OCI-LY7 (cell line): ENCODE measurements at regions not wholly inside any gene's neighbourhood (a gene's known extent, or its start where the extent isn't known, plus 50 kb on each side); places are given as distances from the start of the nearest gene placed in this dataset.

ENCODE experiments used
- BruUV-seq: library from RNA; stranded (reverse); fragments of 400-500 nt; replicated peaks from 2 replicates; lab custom pipeline; 2021; lab: Mats Ljungman, UMichigan
- CTCF ChIA-PET: fragments of 300-600 bp; sonication (Branson Sonifier 250); formaldehyde crosslinking; loops from one replicate; lab custom pipeline; 2022; ENCODE audit warnings: antibody characterized with exemption; ENCODE audit not compliant: unreplicated experiment; lab: Charles Lee
- POLR2A ChIA-PET: fragments of 300-600 bp; sonication (Branson Sonifier 250); formaldehyde crosslinking; loops from one replicate; lab custom pipeline; 2022; ENCODE audit warnings: antibody characterized with exemption; lab: Charles Lee
- DNase-seq: peaks from one replicate; pipeline ENCODE4 v3.0.0-alpha.2; 2015; ENCODE audit warnings: low spot score
- H2AFZ ChIP-seq: fragments of 200-600 bp; sonication (generic), shearing (Covaris generic); 2 replicates; pipeline ENCODE4 v1.6.1; 2014; ENCODE audit warnings: mild to moderate bottlenecking, antibody characterized with exemption, low read length, moderate library complexity
- H3K27ac ChIP-seq: fragments of 200-600 bp; sonication (generic); 2 replicates; pipeline ENCODE4 v1.5.1; 2014; ENCODE audit warnings: mixed run types, low read depth, mild to moderate bottlenecking, moderate library complexity, low read length, inconsistent platforms; ENCODE audit not compliant: poor library complexity, severe bottlenecking
- H3K36me3 ChIP-seq: fragments of 200-600 bp; sonication (generic); 2 replicates; pipeline ENCODE4 v1.6.1; 2014; ENCODE audit warnings: mild to moderate bottlenecking, antibody characterized with exemption, low read length, moderate library complexity, mixed read lengths; ENCODE audit not compliant: insufficient read depth
- H3K4me1 ChIP-seq: fragments of 200-600 bp; sonication (generic); 2 replicates; pipeline ENCODE4 v1.5.1; 2014; ENCODE audit warnings: mild to moderate bottlenecking, low read length; ENCODE audit not compliant: insufficient read depth, poor library complexity, severe bottlenecking
- H3K4me2 ChIP-seq: fragments of 200-600 bp; sonication (generic); 2 replicates; pipeline ENCODE4 v1.6.1; 2014; ENCODE audit warnings: mild to moderate bottlenecking, low read length
- H3K4me3 ChIP-seq: fragments of 200-600 bp; sonication (generic); 2 replicates; pipeline ENCODE4 v1.5.1; 2014; ENCODE audit warnings: mild to moderate bottlenecking, low read depth, low read length; ENCODE audit not compliant: poor library complexity, severe bottlenecking
- H3K79me2 ChIP-seq: fragments of 200-600 bp; sonication (generic); 2 replicates; pipeline ENCODE4 v1.6.1; 2016; ENCODE audit warnings: low read depth, mild to moderate bottlenecking, low read length, moderate library complexity, mixed read lengths; ENCODE audit not compliant: insufficient read depth
- H3K9me2 ChIP-seq: fragments of 200-600 bp; sonication (generic); 2 replicates; pipeline ENCODE4 v1.6.1; 2016; ENCODE audit warnings: mild to moderate bottlenecking, low read length, mixed read lengths; ENCODE audit not compliant: insufficient read depth
- H3K9me3 ChIP-seq: fragments of 200-600 bp; sonication (generic); 2 replicates; pipeline ENCODE4 v1.6.1; 2014; ENCODE audit warnings: mild to moderate bottlenecking, mixed run types, low read length, mixed read lengths
- H4K20me1 ChIP-seq: fragments of 200-600 bp; sonication (generic); 2 replicates; pipeline ENCODE4 v1.6.1; 2014; ENCODE audit warnings: mild to moderate bottlenecking, antibody characterized with exemption, low read length, moderate library complexity, mixed read lengths; ENCODE audit not compliant: insufficient read depth
- EZH2phosphoT487 ChIP-seq: fragments of 200-600 bp; sonication (generic); IDR thresholded peaks from 2 replicates; pipeline ENCODE4 v1.6.1; 2018; ENCODE audit warnings: low read depth, borderline replicate concordance, mild to moderate bottlenecking, mixed run types, antibody characterized with exemption, low read length, moderate library complexity, mixed read lengths
- intact Hi-C: fragments of 100-400 bp; cut with micrococcal nuclease; formaldehyde crosslinking; loops from one replicate; pipeline ENCODE4 v1.10.0; 2022; ENCODE audit not compliant: unreplicated experiment
- TF ChIP-seq, protein P1 (sequence below): fragments of 200-600 bp; sonication (generic); conservative IDR thresholded peaks from 2 replicates; pipeline ENCODE4 v1.5.1; 2014; ENCODE audit warnings: mild to moderate bottlenecking, antibody characterized with exemption, low read length, moderate library complexity, mixed read lengths

DNA sequence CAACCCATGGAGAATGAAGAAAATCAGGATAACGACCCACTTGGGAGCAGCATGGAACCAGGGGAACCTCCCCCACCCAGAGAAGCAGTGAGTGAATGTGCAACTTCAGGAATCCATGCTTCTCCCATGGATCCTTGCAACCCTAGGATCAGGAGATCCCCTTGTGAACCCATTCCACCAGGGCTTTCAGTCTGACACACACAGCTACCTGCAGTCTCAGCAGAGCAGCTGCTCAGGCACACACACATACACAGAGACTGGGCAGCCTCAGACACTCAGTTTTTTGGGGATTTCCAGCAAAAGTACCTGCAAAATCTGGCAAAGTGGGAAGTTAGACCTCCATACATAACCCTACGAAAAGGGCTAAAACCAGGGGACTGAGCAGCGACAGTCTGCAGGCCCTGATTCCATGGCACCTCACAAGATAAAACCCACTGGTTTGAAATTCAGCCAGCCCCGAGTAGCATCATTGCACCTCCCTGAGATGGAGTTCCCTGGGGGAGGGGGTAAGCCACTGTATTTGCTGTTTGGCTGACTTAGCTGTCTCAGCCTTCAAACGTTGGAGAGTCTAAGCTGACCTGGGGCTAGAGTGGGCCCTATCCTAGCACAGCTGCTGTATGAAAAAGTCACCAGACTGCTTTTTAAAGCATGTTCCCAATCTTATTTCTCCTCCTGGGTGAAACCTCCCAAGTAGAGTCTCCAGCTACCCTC is 737.5 kb upstream of the NDST4 start:
- ChIA-PET CTCF (no interaction called here), POLR2A (no interaction called here)
- no peak overlapping the region for H3K27ac ChIP-seq
- H3K4me3 ChIP-seq: no peak overlapping the region
- no TSS peak for BruUV-seq
- intact Hi-C loops: loop anchor here (10.0 kb wide), 1 partner anchor 616 kb away; no protein-coding TSS in a partner anchor
- H3K4me1 ChIP-seq: no peaks in the 10 kb centered on the region
- no peak for TF ChIP-seq EZH2phosphoT487
- TF ChIP-seq, protein P1, sequence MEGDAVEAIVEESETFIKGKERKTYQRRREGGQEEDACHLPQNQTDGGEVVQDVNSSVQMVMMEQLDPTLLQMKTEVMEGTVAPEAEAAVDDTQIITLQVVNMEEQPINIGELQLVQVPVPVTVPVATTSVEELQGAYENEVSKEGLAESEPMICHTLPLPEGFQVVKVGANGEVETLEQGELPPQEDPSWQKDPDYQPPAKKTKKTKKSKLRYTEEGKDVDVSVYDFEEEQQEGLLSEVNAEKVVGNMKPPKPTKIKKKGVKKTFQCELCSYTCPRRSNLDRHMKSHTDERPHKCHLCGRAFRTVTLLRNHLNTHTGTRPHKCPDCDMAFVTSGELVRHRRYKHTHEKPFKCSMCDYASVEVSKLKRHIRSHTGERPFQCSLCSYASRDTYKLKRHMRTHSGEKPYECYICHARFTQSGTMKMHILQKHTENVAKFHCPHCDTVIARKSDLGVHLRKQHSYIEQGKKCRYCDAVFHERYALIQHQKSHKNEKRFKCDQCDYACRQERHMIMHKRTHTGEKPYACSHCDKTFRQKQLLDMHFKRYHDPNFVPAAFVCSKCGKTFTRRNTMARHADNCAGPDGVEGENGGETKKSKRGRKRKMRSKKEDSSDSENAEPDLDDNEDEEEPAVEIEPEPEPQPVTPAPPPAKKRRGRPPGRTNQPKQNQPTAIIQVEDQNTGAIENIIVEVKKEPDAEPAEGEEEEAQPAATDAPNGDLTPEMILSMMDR: no peak
- H3K4me2 ChIP-seq: no peak overlapping the region
- no peaks in the 10 kb centered on the region for H3K79me2 ChIP-seq
- no peak overlapping the region for H2AFZ ChIP-seq
- no peaks in the 10 kb centered on the region for H3K36me3 ChIP-seq
- no peaks in the 10 kb centered on the region for H3K9me3 ChIP-seq
- no peak for DNase-seq
- H4K20me1 ChIP-seq: no peaks in the 10 kb centered on the region
- H3K9me2 ChIP-seq: no peaks in the 10 kb centered on the region

DNA sequence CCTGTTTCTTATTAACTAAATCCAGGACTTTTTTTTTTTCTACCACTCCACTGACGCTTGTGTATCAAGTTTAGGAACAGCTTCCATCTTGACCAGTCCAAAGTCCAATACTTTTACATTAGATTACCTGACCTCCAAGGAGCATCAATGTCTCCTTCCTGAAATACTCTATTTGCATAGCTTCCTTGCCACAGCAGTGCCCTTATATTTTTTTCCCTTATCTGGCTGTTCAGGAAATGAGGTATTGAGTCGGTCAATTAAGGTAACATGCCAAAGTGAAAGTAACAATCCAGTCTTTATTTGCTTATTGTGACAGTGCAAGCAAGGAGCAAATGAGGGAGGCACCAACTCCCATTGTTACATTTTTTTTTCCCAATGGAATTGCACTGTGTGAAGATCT is 730.8 kb upstream of the NDST4 start:
- CTCF ChIA-PET: no interaction called here
- intact Hi-C loops: no loop called here

DNA sequence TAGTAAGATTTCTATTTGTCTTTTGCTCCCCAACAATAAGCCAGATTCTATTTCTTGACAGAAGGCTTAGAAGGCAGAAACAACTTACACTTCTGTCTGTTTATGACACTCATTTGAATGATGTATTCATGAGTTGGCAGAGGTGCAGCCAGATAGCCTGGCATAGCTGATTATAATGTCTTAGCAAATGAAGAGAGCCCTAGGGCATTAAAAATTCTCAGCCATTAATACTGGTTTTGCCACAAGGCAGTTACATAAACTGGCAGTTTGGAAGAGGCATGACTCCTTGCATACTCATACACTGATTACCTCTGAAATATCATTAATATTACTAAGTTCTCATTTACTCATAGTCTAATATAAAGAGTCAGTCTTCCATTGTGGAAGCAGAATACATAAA is 728.5 kb upstream of the NDST4 start:
- ChIA-PET POLR2A (no interaction called here), CTCF (no interaction called here)
- H3K9me2 ChIP-seq: no peaks in the 10 kb centered on the region
- H3K36me3 ChIP-seq: no peaks in the 10 kb centered on the region
- no peaks in the 10 kb centered on the region for H3K79me2 ChIP-seq
- BruUV-seq: no TSS peak
- no peaks in the 10 kb centered on the region for H3K9me3 ChIP-seq
- H3K4me1 ChIP-seq: no peaks in the 10 kb centered on the region
- H3K4me2 ChIP-seq: no peak overlapping the region
- H3K27ac ChIP-seq: no peak overlapping the region
- no peak for DNase-seq
- intact Hi-C loops: no loop called here
- H3K4me3 ChIP-seq: no peak overlapping the region
- no peaks in the 10 kb centered on the region for H4K20me1 ChIP-seq
- TF ChIP-seq, protein P1: no peak
- TF ChIP-seq EZH2phosphoT487: no peak
- no peak overlapping the region for H2AFZ ChIP-seq

More for the DNA sequence above, 730.8 kb upstream of the NDST4 start:
- no peak for DNase-seq
- no TSS peak for BruUV-seq
- H4K20me1 ChIP-seq: no peaks in the 10 kb centered on the region
- H3K9me3 ChIP-seq: no peaks in the 10 kb centered on the region
- no peak overlapping the region for H2AFZ ChIP-seq
- H3K36me3 ChIP-seq: no peaks in the 10 kb centered on the region
- no peaks in the 10 kb centered on the region for H3K9me2 ChIP-seq
- POLR2A ChIA-PET: no interaction called here
- TF ChIP-seq, protein P1: no peak
- TF ChIP-seq EZH2phosphoT487: no peak
- H3K4me3 ChIP-seq: no peak overlapping the region
- H3K27ac ChIP-seq: no peak overlapping the region
- no peaks in the 10 kb centered on the region for H3K4me1 ChIP-seq
- no peak overlapping the region for H3K4me2 ChIP-seq
- no peaks in the 10 kb centered on the region for H3K79me2 ChIP-seq
